HuH-7.5 (cell line): ENCODE measurements at regions not wholly inside any gene's neighbourhood (a gene's known extent, or its start where the extent isn't known, plus 50 kb on each side); places are given as distances from the start of the nearest gene placed in this dataset.
"Not testable (repeated sequence)": the region's sequence is repeated elsewhere in the genome, so short reads cannot be mapped to it uniquely, and the experiment has no call there.

Experiments used
- DNase-seq: peaks from one replicate; pipeline ENCODE4 v3.0.0; 2011; ENCODE audit warnings: low spot score

- DNase-seq, result no peak
These were observed 146.2 kb upstream of the ROPN1 start for GRCh38 chr3:124138148-124138547.

- DNase-seq, result no peak
These were observed 148.8 kb upstream of the ROPN1 start for GRCh38 chr3:124140746-124141145.

DNA sequence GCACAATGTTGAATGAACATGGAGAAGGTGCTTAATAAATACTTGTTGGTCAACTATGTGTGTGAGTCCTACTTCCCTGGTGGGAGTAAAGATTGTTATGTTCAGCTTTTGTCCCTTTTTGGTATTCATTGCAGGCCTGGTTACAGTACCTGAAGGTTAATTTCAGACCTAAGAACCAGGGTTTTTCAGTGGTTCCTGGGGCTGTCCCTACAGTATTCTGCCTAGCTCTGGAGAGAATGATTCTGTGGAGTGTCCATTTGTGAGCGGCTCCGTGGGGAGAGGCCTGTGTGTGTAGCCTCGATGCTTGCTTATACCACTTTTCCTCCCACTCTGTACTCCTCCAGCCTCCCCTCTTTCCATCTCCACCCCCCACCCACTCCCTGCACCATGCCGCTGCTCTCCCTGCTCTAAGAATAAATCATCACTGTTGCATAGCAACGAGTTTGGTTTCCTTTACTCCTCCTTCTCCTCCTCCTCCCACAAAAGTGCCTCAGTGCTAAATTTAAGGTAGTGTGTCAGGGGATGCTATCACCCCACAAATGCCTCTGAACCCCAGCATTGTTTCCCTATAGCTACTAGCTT is 150.6 kb upstream of the ROPN1 start:
- no peak for DNase-seq

- DNase-seq, result no peak
These were observed 151.1 kb upstream of the ROPN1 start for GRCh38 chr3:124143047-124143446.

GRCh38 chr3:124144035-124144814 is 152.3 kb upstream of the ROPN1 start:
- DNase-seq, result no peak

GRCh38 chr3:124147429-124147828 is 155.5 kb upstream of the ROPN1 start:
- no peak for DNase-seq

- no peak for DNase-seq
These were observed 156.0 kb upstream of the ROPN1 start for GRCh38 chr3:124147946-124148345.

DNA sequence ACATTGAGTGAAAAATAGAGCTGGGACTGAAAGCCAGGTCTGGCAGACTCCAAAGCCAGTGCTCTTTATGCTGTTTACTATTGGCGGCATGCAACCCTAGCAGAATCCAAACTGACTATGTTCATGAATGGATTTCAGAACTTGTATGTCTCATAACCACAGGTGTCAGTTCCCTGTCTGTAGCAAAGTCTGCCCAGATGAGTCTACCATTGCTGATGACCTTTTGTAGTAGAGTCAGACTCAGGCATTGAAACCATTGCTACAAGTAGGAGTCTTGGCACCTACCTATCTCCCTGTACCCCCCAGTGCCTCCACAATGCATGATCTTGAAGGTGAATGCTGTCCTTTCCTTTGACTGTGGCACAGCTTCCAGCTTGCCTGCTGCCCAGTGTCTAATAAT is 157.2 kb upstream of the ROPN1 start:
- no peak for DNase-seq

DNA sequence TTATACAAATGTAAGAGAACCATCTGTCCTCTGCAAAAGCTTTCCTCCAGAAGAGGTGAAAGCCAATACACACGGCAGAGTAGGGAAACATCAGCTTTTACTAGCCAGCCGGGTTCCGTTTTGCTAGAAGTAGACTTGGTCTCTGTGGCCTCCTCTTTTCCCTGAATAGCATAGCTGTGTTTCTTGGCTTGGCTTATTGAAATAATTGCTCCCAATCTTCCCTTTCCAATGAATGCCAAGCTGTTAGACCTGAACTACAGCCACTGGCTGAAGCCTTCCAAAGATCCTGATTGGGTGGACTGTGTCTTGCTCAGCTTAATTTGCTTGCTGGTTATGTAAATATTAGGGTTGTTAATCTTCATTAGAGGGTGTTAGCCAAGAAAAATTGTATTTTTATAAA is 157.8 kb upstream of the ROPN1 start:
- DNase-seq, result no peak

DNA sequence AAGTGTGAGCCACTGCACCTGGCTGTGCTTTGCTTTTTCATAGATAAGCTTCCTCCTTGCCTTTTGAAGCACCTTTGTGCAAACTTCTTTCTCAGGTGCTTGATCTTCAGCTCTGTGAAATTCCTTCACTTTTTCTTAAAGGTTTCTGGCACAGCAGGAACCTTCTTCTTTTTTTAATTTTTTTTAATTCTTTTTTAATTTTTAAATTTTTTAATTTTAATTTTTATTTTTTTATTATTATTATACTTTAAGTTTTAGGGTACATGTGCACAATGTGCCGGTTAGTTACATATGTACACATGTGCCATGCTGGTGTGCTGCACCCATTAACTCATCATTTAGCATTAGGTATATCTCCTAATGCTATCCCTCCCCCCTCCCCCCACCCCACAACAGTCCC is 161.0 kb upstream of the ROPN1 start:
- not testable (repeated sequence) for DNase-seq

DNA sequence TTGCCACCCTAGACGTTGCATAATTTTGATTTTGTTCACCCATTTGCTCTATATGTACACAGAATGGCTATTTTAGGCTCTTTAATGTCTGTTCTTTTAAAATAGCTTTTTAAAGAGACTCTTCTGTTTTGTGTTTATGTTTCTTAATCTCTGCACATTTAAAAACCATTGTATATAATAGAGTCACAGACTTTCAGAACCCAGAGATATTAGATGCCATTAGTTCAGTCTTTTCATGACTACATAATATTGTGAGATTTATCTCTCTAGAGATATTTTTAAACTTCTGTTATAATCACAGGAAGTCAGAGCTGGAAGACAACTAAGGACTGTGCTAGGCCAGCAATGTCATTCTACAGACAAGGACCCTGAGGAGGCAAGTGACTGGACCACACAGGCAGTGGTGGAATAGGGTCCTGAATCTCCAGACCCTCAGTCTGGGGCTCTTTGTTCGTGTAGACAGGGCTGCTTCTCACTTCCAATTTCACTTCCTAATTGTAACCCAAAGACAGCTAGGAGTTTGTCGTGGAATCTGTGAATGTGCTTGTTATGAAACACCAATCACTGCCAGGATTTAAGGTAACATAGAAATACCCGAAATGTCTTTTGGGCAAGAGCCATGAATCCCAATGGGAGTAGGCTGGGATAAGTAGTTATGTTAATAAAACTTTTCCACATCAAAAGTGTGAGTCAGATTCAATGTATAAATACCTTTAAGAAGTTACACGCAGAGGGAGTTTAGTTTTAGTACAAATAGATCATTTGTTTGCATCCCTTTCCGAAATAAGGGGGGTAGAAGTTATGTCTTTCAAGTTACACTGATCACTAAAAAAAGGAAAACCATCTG is 165.2 kb upstream of the ROPN1 start:
- no peak for DNase-seq

GRCh38 chr3:124157748-124158147 is 165.8 kb upstream of the ROPN1 start:
- DNase-seq, result no peak

DNA sequence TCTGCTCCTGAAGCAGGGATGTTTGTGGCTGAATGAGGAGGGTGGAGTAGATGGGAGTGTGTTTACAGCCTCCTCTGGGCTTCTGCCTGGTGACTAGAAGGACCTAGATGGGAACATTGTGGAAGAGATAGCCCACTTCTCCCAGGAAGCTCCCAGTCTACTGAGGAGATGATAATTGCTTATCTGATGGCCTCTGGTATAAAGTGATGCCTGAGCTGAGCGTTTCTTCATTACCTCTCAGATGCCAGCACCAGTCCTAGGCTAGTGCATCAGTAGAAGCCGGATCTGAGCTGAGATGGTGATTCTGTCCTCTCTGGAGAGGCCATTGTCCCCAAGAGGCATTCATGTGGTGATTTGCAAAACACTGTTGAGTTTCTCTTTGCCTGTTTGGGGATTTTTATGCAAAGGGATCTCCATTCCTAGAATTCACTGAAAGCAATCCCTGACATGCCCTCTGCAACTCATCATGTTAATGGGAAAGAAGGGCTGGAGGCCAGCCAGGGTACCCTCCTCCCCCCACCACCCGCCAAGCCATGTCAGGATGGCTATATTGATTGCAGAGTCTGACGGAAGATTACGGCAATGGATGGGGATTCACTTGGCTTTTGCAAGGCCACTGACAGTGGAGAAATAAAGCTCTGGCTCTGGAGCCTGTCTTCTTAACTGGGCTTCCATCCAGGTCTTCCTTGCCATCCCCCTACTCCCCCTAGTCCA is 166.4 kb upstream of the ROPN1 start:
- no peak for DNase-seq

DNA sequence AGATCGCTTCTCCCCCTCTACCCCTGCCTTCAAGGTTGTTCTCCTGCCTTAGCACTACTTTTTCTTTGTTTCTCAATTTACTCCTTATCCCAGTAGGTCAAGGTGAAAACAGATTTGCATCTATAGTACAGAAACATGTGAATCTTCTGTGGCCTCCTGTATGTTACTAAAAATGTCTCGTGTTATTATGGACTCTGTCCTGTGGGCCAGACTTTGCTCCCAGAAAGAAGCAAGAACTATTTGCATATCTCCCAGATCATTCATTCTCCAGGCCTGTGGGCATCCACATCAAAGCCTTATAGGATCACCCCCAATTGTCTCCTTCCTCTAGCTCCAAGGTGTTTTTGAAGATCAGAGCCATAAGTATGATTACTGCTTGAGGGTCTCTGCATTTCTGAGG is 169.5 kb upstream of the ROPN1 start:
- DNase-seq, result no peak

- DNase-seq, result no peak
These were observed 171.8 kb upstream of the ROPN1 start for GRCh38 chr3:124163689-124164088.

DNA sequence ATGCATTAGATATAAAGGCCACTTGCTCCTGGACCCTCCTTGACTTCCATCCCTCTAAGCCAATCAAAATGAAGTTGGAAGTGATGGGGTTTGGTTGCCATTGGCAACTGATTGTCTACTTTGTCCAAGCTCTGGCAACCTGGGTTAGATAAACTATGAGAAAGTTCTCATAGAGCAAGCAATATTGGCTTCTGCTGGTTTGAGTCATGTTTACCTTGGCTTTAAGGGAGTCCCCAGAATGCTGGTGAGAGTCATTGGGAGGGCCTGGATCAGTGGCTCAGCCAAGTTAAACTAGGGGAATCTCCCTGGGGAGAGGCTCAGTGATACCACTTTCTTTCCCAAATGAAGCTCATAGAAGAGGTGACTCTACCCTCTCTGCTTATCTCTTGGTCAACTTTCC is 176.3 kb upstream of the ROPN1 start:
- DNase-seq, result no peak

- no peak for DNase-seq
These were observed 180.4 kb upstream of the ROPN1 start for GRCh38 chr3:124172283-124172682.

DNA sequence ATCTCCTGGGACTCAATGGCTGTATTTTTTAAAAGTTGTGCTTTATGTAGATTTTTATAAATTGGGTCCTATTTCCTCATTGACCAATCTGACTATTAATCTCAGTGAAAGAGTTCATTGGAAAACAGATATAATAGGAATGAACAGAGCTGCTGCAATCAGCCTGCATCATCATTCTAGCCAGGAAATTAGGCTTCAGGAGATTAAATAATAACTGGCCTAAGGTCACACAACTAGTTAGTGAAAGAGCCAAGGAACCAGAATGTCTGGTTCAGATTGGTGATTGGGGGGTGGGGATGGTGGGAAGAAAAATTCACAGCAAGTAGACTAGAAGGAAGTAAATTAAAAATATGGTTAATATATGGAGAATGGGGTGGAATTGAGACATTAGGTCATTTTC is 180.9 kb upstream of the ROPN1 start:
- DNase-seq, result no peak

- DNase-seq, result no peak
These were observed 182.6 kb upstream of the ROPN1 start for GRCh38 chr3:124174476-124174875.

GRCh38 chr3:124174910-124175874 is 183.3 kb upstream of the ROPN1 start:
- DNase-seq, result no peak

- DNase-seq, result no peak
These were observed 185.1 kb upstream of the ROPN1 start for GRCh38 chr3:124177071-124177470.
